ENCODE measurements at regions not wholly inside any gene's neighbourhood (a gene's known extent, or its start where the extent isn't known, plus 50 kb on each side); places are given as distances from the start of the nearest gene placed in this dataset.

DNA sequence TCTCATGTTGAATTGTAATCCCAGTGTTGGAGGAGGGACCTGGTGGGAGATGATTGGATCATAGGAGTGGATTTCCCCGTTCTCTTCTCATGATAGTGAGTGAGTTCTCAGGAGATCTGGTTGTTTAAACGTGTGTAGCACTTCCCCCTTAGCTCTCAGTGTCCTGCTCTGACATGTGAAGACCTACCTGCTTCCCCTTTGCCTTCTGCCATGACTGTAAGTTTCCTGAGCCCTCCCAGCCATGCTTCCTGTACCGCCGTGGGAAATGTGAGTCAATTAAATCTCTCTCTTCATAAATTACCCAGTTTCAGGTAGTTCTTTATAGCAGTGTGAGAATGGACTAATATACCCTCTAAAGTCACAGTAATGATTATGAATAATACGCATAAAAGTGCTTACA, 248.4 kb upstream of the LRRC7 start:
- H3K4me1 ChIP-seq (ENCODE audit: insufficient read depth), result no peaks in the 10 kb centered on the region
- TF ChIP-seq, protein P1, sequence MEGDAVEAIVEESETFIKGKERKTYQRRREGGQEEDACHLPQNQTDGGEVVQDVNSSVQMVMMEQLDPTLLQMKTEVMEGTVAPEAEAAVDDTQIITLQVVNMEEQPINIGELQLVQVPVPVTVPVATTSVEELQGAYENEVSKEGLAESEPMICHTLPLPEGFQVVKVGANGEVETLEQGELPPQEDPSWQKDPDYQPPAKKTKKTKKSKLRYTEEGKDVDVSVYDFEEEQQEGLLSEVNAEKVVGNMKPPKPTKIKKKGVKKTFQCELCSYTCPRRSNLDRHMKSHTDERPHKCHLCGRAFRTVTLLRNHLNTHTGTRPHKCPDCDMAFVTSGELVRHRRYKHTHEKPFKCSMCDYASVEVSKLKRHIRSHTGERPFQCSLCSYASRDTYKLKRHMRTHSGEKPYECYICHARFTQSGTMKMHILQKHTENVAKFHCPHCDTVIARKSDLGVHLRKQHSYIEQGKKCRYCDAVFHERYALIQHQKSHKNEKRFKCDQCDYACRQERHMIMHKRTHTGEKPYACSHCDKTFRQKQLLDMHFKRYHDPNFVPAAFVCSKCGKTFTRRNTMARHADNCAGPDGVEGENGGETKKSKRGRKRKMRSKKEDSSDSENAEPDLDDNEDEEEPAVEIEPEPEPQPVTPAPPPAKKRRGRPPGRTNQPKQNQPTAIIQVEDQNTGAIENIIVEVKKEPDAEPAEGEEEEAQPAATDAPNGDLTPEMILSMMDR (IDR thresholded peaks at IDR 0.05), result no peak
- TF ChIP-seq EP300 (IDR thresholded peaks at IDR 0.05) (no peak), POLR2A (IDR thresholded peaks at IDR 0.05) (no peak)
- H3K27me3 ChIP-seq, result no peaks in the 10 kb centered on the region
- H3K9me3 ChIP-seq, result no peaks in the 10 kb centered on the region
- intact Hi-C loops (cut with DNase I), result no loop called here
- 64 to 65% (median 64%) methylated on average over 5 of the region's 5 CpGs for WGBS, 3 donors
- H3K36me3 ChIP-seq, result no peaks in the 10 kb centered on the region
- no peak for DNase-seq
- H3K4me3 ChIP-seq, result no peak overlapping the region
- no peak overlapping the region for H3K27ac ChIP-seq

DNA sequence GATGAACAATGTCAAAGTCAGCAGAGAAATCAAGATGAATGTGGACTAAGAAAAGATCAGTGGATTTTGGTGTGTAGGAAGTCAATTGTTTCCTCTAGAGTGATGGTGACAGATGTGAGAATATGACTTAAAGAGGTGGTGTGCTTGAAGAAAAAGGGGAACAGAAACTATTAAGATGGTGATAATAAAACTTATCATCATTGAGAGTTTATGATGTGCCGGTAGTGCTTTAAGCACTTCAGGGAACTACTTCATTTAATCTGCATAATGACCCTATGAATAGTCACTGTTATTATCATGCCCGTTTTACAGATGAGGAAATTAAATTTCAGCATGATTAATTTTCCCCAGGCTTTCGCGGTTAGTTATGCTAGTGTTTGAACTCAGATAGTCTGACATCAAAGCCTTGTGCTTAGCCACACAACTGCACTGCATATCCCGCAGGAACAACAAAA, 246.9 kb upstream of the LRRC7 start:
- intact Hi-C loops (cut with DNase I), result no loop called here
- Histone ChIP-seq H3K27ac (no peak overlapping the region), H3K9me3 (no peaks in the 10 kb centered on the region), H3K36me3 (no peaks in the 10 kb centered on the region), H3K27me3 (no peaks in the 10 kb centered on the region), H3K4me1 (ENCODE audit: insufficient read depth) (no peaks in the 10 kb centered on the region), H3K4me3 (no peak overlapping the region)
- TF ChIP-seq, protein P1 (IDR thresholded peaks at IDR 0.05), result no peak
- TF ChIP-seq POLR2A (IDR thresholded peaks at IDR 0.05) (no peak), EP300 (IDR thresholded peaks at IDR 0.05) (no peak)
- DNase-seq, result no peak
- WGBS, 3 donors, result 55 to 64% (median 57%) methylated on average over 5 of the region's 5 CpGs

DNA sequence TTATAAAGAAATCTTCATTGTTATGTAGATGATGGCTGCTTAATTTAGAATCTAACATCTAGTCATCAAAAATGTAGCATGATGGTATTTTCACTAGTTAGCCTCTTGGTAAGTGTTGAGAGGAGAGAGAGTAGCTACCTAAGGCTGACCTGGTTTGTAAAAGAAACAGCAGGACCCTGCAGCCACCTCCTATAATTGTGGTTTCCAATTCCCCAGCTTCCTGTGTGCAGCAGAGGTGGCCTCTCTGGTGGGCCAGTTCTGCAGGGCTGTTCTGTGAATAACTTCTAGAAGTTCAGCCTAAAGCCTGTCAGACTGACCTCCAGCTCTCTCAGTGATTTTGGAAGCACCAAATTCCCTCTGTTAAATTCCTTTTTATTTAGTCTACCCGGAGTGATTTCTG, 246.4 kb upstream of the LRRC7 start:
- Histone ChIP-seq H3K4me3 (no peak overlapping the region), H3K4me1 (ENCODE audit: insufficient read depth) (no peaks in the 10 kb centered on the region), H3K36me3 (no peaks in the 10 kb centered on the region), H3K9me3 (no peaks in the 10 kb centered on the region), H3K27ac (no peak overlapping the region), H3K27me3 (no peaks in the 10 kb centered on the region)
- TF ChIP-seq POLR2A (IDR thresholded peaks at IDR 0.05) (no peak), EP300 (IDR thresholded peaks at IDR 0.05) (no peak)
- TF ChIP-seq, protein P1 (IDR thresholded peaks at IDR 0.05), result no peak
- WGBS, 3 donors, result 23 to 42% (median 38%) methylated on average over 1 of the region's 1 CpG
- intact Hi-C loops (cut with DNase I), result no loop called here
- no peak for DNase-seq

DNA sequence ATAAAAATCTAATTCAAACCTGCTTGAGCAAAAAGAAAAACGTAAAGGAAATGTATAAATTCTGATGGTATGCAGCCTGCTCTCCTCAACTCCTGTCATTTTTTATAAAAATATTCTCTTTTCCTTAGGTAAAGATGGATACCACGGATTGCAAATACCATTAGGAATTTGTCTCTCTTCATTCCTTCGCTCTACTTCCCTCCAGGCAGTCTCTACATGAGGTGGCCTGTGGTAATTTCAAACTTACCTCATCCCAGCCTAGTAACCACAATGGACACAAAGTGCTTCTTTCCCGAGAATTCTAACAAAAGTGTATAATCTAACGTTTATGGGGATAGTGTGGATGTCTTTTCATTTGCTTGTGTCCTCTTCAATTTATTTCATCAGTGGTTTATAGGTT, 239.5 kb upstream of the LRRC7 start:
- H3K4me3 ChIP-seq, result no peak overlapping the region
- no peaks in the 10 kb centered on the region for H3K9me3 ChIP-seq
- WGBS, 3 donors, result 81 to 88% (median 85%) methylated on average over 5 of the region's 5 CpGs
- no peaks in the 10 kb centered on the region for H3K27me3 ChIP-seq
- intact Hi-C loops (cut with DNase I), result no loop called here
- no peak overlapping the region for H3K27ac ChIP-seq
- no peaks in the 10 kb centered on the region for H3K4me1 ChIP-seq (ENCODE audit: insufficient read depth)
- H3K36me3 ChIP-seq, result no peaks in the 10 kb centered on the region
- TF ChIP-seq EP300 (IDR thresholded peaks at IDR 0.05), result no peak
- TF ChIP-seq POLR2A (IDR thresholded peaks at IDR 0.05), result no peak
- TF ChIP-seq, protein P1 (IDR thresholded peaks at IDR 0.05), result no peak
- DNase-seq, result no peak

DNA sequence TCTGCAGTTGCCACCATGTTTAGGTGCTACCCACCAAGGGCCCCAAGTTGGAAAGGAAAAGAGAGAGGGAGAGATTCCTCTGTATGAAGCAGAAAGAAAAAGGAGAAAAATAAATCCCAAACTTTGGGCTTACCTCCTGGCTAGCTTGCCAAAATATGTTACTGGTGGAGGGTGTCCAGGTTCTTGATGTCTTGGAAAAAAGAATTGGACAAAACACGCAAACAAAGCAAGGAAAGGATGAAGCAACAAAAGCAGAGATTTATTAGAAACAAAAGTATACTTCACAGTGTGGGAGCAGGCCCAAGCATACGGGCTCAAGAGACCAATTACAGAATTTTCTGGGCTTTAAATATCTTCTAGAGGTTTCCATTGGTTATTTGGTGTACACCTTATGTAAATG, 204.5 kb upstream of the LRRC7 start:
- TF ChIP-seq, protein P1 (IDR thresholded peaks at IDR 0.05), result no peak
- TF ChIP-seq EP300 (IDR thresholded peaks at IDR 0.05), result no peak
- no peak for TF ChIP-seq POLR2A (IDR thresholded peaks at IDR 0.05)
- Histone ChIP-seq H3K27ac (no peak overlapping the region), H3K36me3 (no peaks in the 10 kb centered on the region), H3K4me3 (no peak overlapping the region), H3K9me3 (no peaks in the 10 kb centered on the region), H3K4me1 (ENCODE audit: insufficient read depth) (no peaks in the 10 kb centered on the region), H3K27me3 (no peaks in the 10 kb centered on the region)
- intact Hi-C loops (cut with DNase I), result no loop called here
- no peak for DNase-seq
- 36 to 63% (median 52%) methylated on average over 2 of the region's 2 CpGs for WGBS, 3 donors
